ENCODE measurements at regions not wholly inside any gene's neighbourhood (a gene's known extent, or its start where the extent isn't known, plus 50 kb on each side); places are given as distances from the start of the nearest gene placed in this dataset.

- FAIRE-seq (no peak), ATAC-seq (no peak), DNase-seq (ENCODE audit: extremely low read depth in 1 of 4, low spot score in 3 of 4) (no peak)
- BruUV-seq (replicated peaks) = no TSS peak
- Histone ChIP-seq H3K27ac (ENCODE audit: extremely low read depth, low read depth, low read length) (no peak overlapping the region), H3K36me3 (ENCODE audit: control insufficient read depth, insufficient read depth, low read length) (no peaks in the 10 kb centered on the region), H2AFZ (ENCODE audit: low read depth, low read length) (no peak overlapping the region), H3K4me1 (replicated peaks in 1 of 2; ENCODE audit: control insufficient read depth in 2 of 2, insufficient read depth in 2 of 2, low read length in 2 of 2) (no peaks in the 10 kb centered on the region), H3K27me3 (ENCODE audit: control insufficient read depth in 2 of 2, insufficient read depth in 2 of 2, low read length in 2 of 2) (no peaks in the 10 kb centered on the region), H3K9me1 (ENCODE audit: control insufficient read depth, insufficient read depth, low read length) (no peaks in the 10 kb centered on the region), H4K20me1 (replicated peaks; ENCODE audit: control insufficient read depth, insufficient read depth, low read length) (no peaks in the 10 kb centered on the region), H3K4me3 (no peak overlapping the region), H3K4me2 (ENCODE audit: insufficient read depth, low read length) (no peak overlapping the region), H3K9me3 (replicated peaks; ENCODE audit: control insufficient read depth, insufficient read depth, low read depth, low read length) (no peaks in the 10 kb centered on the region), H3K9ac (ENCODE audit: insufficient read depth in 1 of 2, low read depth in 2 of 2, low read length in 2 of 2) (no peak overlapping the region), H3K79me2 (ENCODE audit: control insufficient read depth, insufficient read depth, low read length) (no peaks in the 10 kb centered on the region)
- CTCF ChIA-PET (ENCODE audit: low intra/inter-chr PET ratio) = no interaction called here
- WGBS (ENCODE audit: insufficient coverage, low coverage, missing lambda C conversion rate) = 1% methylated on average over 11 of the region's 13 CpGs
- intact Hi-C loops (cut with micrococcal nuclease) = no loop called here
- in situ Hi-C loops (cut with MboI) = no loop called here
- POLR2A ChIA-PET = no interaction called here
- no peak for TF ChIP-seq CHAMP1 (IDR thresholded peaks at IDR 0.05)
- TF ChIP-seq CTCF (IDR thresholded peaks at IDR 0.05 in 2 of 3, conservative IDR thresholded peaks at IDR 0.05 in 1 of 3; ENCODE audit: insufficient read depth in 2 of 3, low read depth in 1 of 3, low read length in 3 of 3) = no peak
- TF ChIP-seq TAL1 (IDR thresholded peaks at IDR 0.05) = no peak
- TF ChIP-seq ZFP91 (CRISPR knock-in tag; IDR thresholded peaks at IDR 0.05) = no peak
- no peak for TF ChIP-seq MYNN (IDR thresholded peaks at IDR 0.05)
- TF ChIP-seq MYNN (CRISPR knock-in tag; IDR thresholded peaks at IDR 0.05) = no peak
- no peak for TF ChIP-seq E2F5 (CRISPR knock-in tag; IDR thresholded peaks at IDR 0.05)
- no peak for TF ChIP-seq TRIM25 (IDR thresholded peaks at IDR 0.05; ENCODE audit: borderline replicate concordance)
- TF ChIP-seq DDX20 (tag; IDR thresholded peaks at IDR 0.05; ENCODE audit: low read depth) = no peak
- TF ChIP-seq ZNF324 (CRISPR knock-in tag; IDR thresholded peaks at IDR 0.05) = no peak
- no peak for TF ChIP-seq BDP1 (IDR thresholded peaks at IDR 0.05; ENCODE audit: insufficient read depth, insufficient read length)
- no peak for TF ChIP-seq HMG20B (CRISPR knock-in tag; IDR thresholded peaks at IDR 0.05)
- TF ChIP-seq ZNF408 (CRISPR knock-in tag; IDR thresholded peaks at IDR 0.05; ENCODE audit: low read depth) = no peak
These were observed 70.6 kb downstream of the GAS1 start for GRCh38 chr9:86876621-86877196.

Measured in K562 (cell line).